ENCODE measurements at regions not wholly inside any gene's neighbourhood (a gene's known extent, or its start where the extent isn't known, plus 50 kb on each side); places are given as distances from the start of the nearest gene placed in this dataset.
A peak's percentile ranks its signal among the peaks of the same experiment; 100 is the strongest.

- DNase-seq, result no peak
- 89% methylated on average over 1 of the region's 1 CpG; no CpG with 5 or more reads in 1 of the 2 experiments for WGBS, 2 experiments (ENCODE audit: insufficient coverage in 1 of 2, insufficient read length in 1 of 2)
- Mint-ChIP-seq H3K4me3 (no peak overlapping the region), H3K27me3 (ENCODE audit: insufficient read depth) (peaks cover 86% of the 10 kb centered on the region), H3K27ac (no peak overlapping the region), H3K9me3 (no peaks in the 10 kb centered on the region), H3K4me1 (peaks cover 30% of the 10 kb centered on the region), H3K36me3 (ENCODE audit: low read depth) (no peaks in the 10 kb centered on the region)
- no peak overlapping the region for H3K27ac ChIP-seq (ENCODE audit: low read depth, low read length)
- no peak for TF ChIP-seq CTCF (conservative IDR thresholded peaks at IDR 0.05)
- no peaks in the 10 kb centered on the region for H3K36me3 ChIP-seq (ENCODE audit: control insufficient read depth, insufficient read depth, low read length)
- H3K4me1 ChIP-seq (ENCODE audit: control insufficient read depth, insufficient read depth, low read length), result peaks cover 4% of the 10 kb centered on the region
- H3K27me3 ChIP-seq (ENCODE audit: control insufficient read depth, insufficient read depth, low read length, poor library complexity, severe bottlenecking), result peaks cover 91% of the 10 kb centered on the region
- H3K4me3 ChIP-seq (ENCODE audit: low read length), result no peak overlapping the region
- no peak overlapping the region for H3K9ac ChIP-seq (ENCODE audit: extremely low read depth, low read length, poor library complexity, severe bottlenecking)
- no peaks in the 10 kb centered on the region for H3K9me3 ChIP-seq (ENCODE audit: control insufficient read depth, low read length)
Observed at GRCh38 chr3:159148466-159148865, 346.6 kb downstream of the MFSD1 start.

GRCh38 chr3:159149131-159149530, 347.3 kb downstream of the MFSD1 start:
- H3K36me3 ChIP-seq (ENCODE audit: control insufficient read depth, insufficient read depth, low read length), result no peaks in the 10 kb centered on the region
- peaks cover 4% of the 10 kb centered on the region for H3K4me1 ChIP-seq (ENCODE audit: control insufficient read depth, insufficient read depth, low read length)
- peaks cover 91% of the 10 kb centered on the region for H3K27me3 ChIP-seq (ENCODE audit: control insufficient read depth, insufficient read depth, low read length, poor library complexity, severe bottlenecking)
- Mint-ChIP-seq H3K27ac (no peak overlapping the region), H3K4me1 (peaks cover 30% of the 10 kb centered on the region), H3K27me3 (ENCODE audit: insufficient read depth) (peaks cover 86% of the 10 kb centered on the region), H3K36me3 (ENCODE audit: low read depth) (no peaks in the 10 kb centered on the region), H3K9me3 (no peaks in the 10 kb centered on the region), H3K4me3 (peak overlapping the region; percentile 17)
- no peak for TF ChIP-seq CTCF (conservative IDR thresholded peaks at IDR 0.05)
- 84 to 85% methylated on average over 3 to 7 of the region's 7 CpGs for WGBS, 2 experiments (ENCODE audit: insufficient coverage in 1 of 2, insufficient read length in 1 of 2)
- no peak overlapping the region for H3K4me3 ChIP-seq (ENCODE audit: low read length)
- no peak overlapping the region for H3K9ac ChIP-seq (ENCODE audit: extremely low read depth, low read length, poor library complexity, severe bottlenecking)
- no peak for DNase-seq
- H3K27ac ChIP-seq (ENCODE audit: low read depth, low read length), result peak overlapping the region; percentile 29
- no peaks in the 10 kb centered on the region for H3K9me3 ChIP-seq (ENCODE audit: control insufficient read depth, low read length)

- Histone ChIP-seq H3K27me3 (ENCODE audit: control insufficient read depth, insufficient read depth, low read length, poor library complexity, severe bottlenecking) (peaks cover 90% of the 10 kb centered on the region), H3K4me3 (ENCODE audit: low read length) (no peak overlapping the region), H3K4me1 (ENCODE audit: control insufficient read depth, insufficient read depth, low read length) (peaks cover 4% of the 10 kb centered on the region), H3K36me3 (ENCODE audit: control insufficient read depth, insufficient read depth, low read length) (no peaks in the 10 kb centered on the region), H3K9me3 (ENCODE audit: control insufficient read depth, low read length) (no peaks in the 10 kb centered on the region), H3K9ac (ENCODE audit: extremely low read depth, low read length, poor library complexity, severe bottlenecking) (no peak overlapping the region), H3K27ac (ENCODE audit: low read depth, low read length) (peak overlapping the region; percentile 29)
- Mint-ChIP-seq H3K4me1 (peaks cover 30% of the 10 kb centered on the region), H3K27me3 (ENCODE audit: insufficient read depth) (peaks cover 85% of the 10 kb centered on the region), H3K9me3 (no peaks in the 10 kb centered on the region), H3K36me3 (ENCODE audit: low read depth) (no peaks in the 10 kb centered on the region), H3K4me3 (peak overlapping the region; percentile 17), H3K27ac (peak overlapping the region; percentile 64)
- no peak for TF ChIP-seq CTCF (conservative IDR thresholded peaks at IDR 0.05)
- DNase-seq, result peak; percentile 52
- WGBS, 2 experiments (ENCODE audit: insufficient coverage in 1 of 2, insufficient read length in 1 of 2), result 22 to 86% methylated on average over 1 of the region's 1 CpG
Observed at GRCh38 chr3:159149633-159150032, 347.8 kb downstream of the MFSD1 start.

All from endodermal cell (in vitro differentiated cells).